Neuron (in vitro differentiated cells): ENCODE measurements at regions not wholly inside any gene's neighbourhood (a gene's known extent, or its start where the extent isn't known, plus 50 kb on each side); places are given as distances from the start of the nearest gene placed in this dataset.

Experiments used
- H2AFZ ChIP-seq: one replicate; pipeline ENCODE4 v1.6.1; 2013; ENCODE audit warnings: low read depth, mild to moderate bottlenecking, inconsistent platforms, low read length, moderate library complexity
- H3K27me3 ChIP-seq: one replicate; pipeline ENCODE4 v1.6.1; 2013; ENCODE audit warnings: low read length; ENCODE audit not compliant: insufficient read depth
- H3K36me3 ChIP-seq: one replicate; pipeline ENCODE4 v1.6.1; 2013; ENCODE audit warnings: low read length; ENCODE audit not compliant: insufficient read depth
- H3K4me1 ChIP-seq: one replicate; pipeline ENCODE4 v1.6.1; 2013; ENCODE audit warnings: low read length; ENCODE audit not compliant: insufficient read depth
- H3K4me3 ChIP-seq: 2 replicates; pipeline ENCODE4 v1.5.1; 2013; ENCODE audit warnings: mild to moderate bottlenecking, low read length, moderate library complexity
- H3K9me3 ChIP-seq: one replicate; pipeline ENCODE4 v1.6.1; 2013; ENCODE audit warnings: low read length

DNA sequence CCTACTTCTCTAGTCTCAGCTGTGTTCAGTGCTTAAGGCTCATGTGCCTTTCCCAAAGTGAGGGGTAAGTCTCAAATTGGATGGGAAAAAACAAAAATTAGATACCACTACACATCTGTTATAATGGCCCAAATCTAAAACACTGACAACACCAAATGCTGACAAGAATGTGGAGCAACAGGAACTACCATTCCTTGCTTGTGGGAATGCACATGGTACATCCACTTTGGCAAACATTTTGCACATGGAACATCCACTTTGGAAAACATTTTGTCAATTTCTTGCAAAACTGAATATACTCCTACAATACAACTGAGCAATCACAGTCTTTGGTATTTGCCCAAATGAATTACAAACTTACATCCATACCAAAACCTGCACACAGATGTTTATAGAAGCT lies 109.3 kb downstream of the TENT5A start:
- no peaks in the 10 kb centered on the region for H3K36me3 ChIP-seq
- peaks cover 14% of the 10 kb centered on the region for H3K4me1 ChIP-seq
- H3K4me3 ChIP-seq: no peak overlapping the region
- no peak overlapping the region for H2AFZ ChIP-seq
- no peaks in the 10 kb centered on the region for H3K27me3 ChIP-seq
- no peaks in the 10 kb centered on the region for H3K9me3 ChIP-seq

GRCh38 chr6:81640891-81641290 lies 111.6 kb downstream of the TENT5A start:
- no peaks in the 10 kb centered on the region for H3K27me3 ChIP-seq
- no peak overlapping the region for H3K4me3 ChIP-seq
- H2AFZ ChIP-seq: no peak overlapping the region
- H3K4me1 ChIP-seq: peaks cover 35% of the 10 kb centered on the region
- no peaks in the 10 kb centered on the region for H3K36me3 ChIP-seq
- no peaks in the 10 kb centered on the region for H3K9me3 ChIP-seq

DNA sequence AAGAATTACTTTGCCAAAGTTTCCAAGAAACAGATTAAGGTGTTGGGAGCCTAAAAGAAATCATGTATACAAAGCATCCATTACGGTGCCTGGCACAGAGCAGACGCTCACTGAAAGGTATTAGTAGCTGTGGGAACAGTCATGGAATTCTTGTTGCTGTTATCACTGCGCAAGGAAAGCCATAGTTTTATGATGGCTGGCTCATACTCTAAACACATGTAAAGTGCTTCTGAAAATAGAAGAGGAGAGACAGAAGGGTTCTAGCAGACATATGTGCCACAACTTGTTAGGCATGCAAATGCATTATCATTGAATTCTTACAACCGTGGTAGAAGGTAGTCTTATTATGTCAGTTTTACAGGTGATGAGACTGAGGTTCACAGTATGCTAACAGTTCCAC lies 112.4 kb downstream of the TENT5A start:
- no peak overlapping the region for H2AFZ ChIP-seq
- H3K27me3 ChIP-seq: no peaks in the 10 kb centered on the region
- no peaks in the 10 kb centered on the region for H3K36me3 ChIP-seq
- H3K9me3 ChIP-seq: no peaks in the 10 kb centered on the region
- H3K4me1 ChIP-seq: peaks cover 43% of the 10 kb centered on the region
- H3K4me3 ChIP-seq: no peak overlapping the region

- no peaks in the 10 kb centered on the region for H3K27me3 ChIP-seq
- no peaks in the 10 kb centered on the region for H3K9me3 ChIP-seq
- H3K4me3 ChIP-seq: no peak overlapping the region
- H3K36me3 ChIP-seq: no peaks in the 10 kb centered on the region
- H3K4me1 ChIP-seq: peaks cover 45% of the 10 kb centered on the region
- no peak overlapping the region for H2AFZ ChIP-seq
These were observed 114.1 kb downstream of the TENT5A start for GRCh38 chr6:81638366-81638765.

- Histone ChIP-seq H3K4me3 (no peak overlapping the region), H3K4me1 (peaks cover 38% of the 10 kb centered on the region), H3K27me3 (no peaks in the 10 kb centered on the region), H3K9me3 (no peaks in the 10 kb centered on the region), H2AFZ (no peak overlapping the region), H3K36me3 (no peaks in the 10 kb centered on the region)
These were observed 115.4 kb downstream of the TENT5A start for GRCh38 chr6:81636930-81637568.

GRCh38 chr6:81634155-81634880 lies 118.2 kb downstream of the TENT5A start:
- H3K4me1 ChIP-seq: peaks cover 37% of the 10 kb centered on the region
- no peak overlapping the region for H3K4me3 ChIP-seq
- H3K36me3 ChIP-seq: no peaks in the 10 kb centered on the region
- peaks cover 2% of the 10 kb centered on the region for H3K9me3 ChIP-seq
- H3K27me3 ChIP-seq: no peaks in the 10 kb centered on the region
- H2AFZ ChIP-seq: no peak overlapping the region

DNA sequence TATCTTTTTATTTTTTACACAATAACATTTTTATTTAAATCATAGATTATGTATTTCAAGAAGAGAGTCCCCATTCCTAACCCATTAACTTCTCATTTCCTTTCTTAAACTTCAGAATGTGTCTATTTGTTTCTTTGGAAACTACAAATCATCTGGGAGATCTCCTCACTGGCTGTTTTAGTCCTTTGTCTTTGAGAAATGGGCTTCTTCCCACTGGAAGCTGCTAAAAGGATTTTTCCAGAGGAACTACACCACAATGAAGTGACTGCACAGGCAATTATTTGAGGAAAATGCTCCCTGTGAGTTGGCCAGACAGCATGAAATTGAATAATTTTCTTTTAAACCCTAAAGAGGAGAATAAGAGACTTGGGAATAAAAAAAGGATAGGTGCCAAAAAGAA lies 119.1 kb downstream of the TENT5A start:
- no peak overlapping the region for H2AFZ ChIP-seq
- H3K36me3 ChIP-seq: no peaks in the 10 kb centered on the region
- H3K9me3 ChIP-seq: peaks cover 2% of the 10 kb centered on the region
- peaks cover 33% of the 10 kb centered on the region for H3K4me1 ChIP-seq
- no peak overlapping the region for H3K4me3 ChIP-seq
- no peaks in the 10 kb centered on the region for H3K27me3 ChIP-seq

DNA sequence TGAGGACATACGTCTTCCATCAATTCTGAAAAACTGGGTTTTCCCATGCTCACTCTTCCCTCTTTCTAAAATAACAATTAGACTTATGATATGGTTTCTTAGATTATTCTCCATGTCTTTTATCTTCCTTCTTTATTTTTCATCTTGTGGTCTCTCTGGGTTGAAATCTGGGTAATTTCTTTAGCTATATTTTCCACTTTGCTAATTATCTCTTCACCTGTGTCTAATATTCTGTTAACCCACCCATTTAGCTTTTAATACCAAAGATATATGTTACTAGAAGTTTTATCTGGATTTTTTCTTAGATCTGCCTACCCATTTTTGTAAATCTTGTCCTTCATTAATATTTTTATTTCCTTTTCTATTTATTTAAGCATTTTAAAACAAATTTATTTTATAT lies 121.8 kb downstream of the TENT5A start:
- Histone ChIP-seq H3K27me3 (no peaks in the 10 kb centered on the region), H3K4me3 (no peak overlapping the region), H3K4me1 (peaks cover 8% of the 10 kb centered on the region), H3K9me3 (peaks cover 2% of the 10 kb centered on the region), H3K36me3 (no peaks in the 10 kb centered on the region), H2AFZ (no peak overlapping the region)

DNA sequence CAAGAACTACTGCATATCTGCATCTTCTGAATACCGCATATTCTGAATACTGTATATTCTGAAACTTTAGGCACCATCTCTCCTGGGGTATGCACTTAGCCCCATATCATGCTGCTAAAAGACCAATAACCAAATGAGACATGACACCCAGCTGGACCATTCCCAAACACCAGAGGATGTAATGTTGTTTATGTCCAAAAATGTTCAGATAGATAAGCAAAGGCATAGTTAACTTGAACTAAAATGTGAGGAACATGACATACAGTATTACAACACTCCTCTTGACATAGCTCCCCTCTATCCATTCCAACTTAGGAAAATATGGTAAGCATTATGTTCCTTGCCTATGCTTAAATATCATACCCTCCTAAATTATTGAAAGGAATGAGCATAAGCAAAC lies 127.3 kb downstream of the TENT5A start:
- H3K9me3 ChIP-seq: no peaks in the 10 kb centered on the region
- H3K4me3 ChIP-seq: no peak overlapping the region
- no peaks in the 10 kb centered on the region for H3K27me3 ChIP-seq

DNA sequence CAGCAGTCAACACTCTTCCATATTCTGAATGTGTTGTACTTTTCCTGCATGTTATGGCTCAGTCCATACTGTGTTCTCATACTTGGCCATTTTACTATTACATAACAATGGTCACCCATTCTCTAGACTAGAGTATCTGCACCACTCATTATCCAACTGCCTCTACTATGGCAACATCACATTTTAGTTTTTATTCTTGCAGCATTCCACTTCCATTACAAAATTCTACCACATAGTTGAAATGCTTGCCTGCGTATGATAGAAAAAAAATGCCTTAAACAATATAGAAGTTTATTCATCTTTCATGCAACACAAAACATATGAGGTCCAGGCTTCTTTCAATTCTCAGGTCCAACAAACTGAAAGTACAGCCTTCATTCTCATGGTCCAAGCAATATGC lies 128.0 kb downstream of the TENT5A start:
- H3K4me1 ChIP-seq: no peaks in the 10 kb centered on the region
- no peak overlapping the region for H2AFZ ChIP-seq
- no peaks in the 10 kb centered on the region for H3K27me3 ChIP-seq
- no peak overlapping the region for H3K4me3 ChIP-seq
- H3K9me3 ChIP-seq: no peaks in the 10 kb centered on the region
- H3K36me3 ChIP-seq: no peaks in the 10 kb centered on the region

More for the DNA sequence above, 127.3 kb downstream of the TENT5A start:
- H2AFZ ChIP-seq: no peak overlapping the region
- no peaks in the 10 kb centered on the region for H3K4me1 ChIP-seq
- H3K36me3 ChIP-seq: no peaks in the 10 kb centered on the region

DNA sequence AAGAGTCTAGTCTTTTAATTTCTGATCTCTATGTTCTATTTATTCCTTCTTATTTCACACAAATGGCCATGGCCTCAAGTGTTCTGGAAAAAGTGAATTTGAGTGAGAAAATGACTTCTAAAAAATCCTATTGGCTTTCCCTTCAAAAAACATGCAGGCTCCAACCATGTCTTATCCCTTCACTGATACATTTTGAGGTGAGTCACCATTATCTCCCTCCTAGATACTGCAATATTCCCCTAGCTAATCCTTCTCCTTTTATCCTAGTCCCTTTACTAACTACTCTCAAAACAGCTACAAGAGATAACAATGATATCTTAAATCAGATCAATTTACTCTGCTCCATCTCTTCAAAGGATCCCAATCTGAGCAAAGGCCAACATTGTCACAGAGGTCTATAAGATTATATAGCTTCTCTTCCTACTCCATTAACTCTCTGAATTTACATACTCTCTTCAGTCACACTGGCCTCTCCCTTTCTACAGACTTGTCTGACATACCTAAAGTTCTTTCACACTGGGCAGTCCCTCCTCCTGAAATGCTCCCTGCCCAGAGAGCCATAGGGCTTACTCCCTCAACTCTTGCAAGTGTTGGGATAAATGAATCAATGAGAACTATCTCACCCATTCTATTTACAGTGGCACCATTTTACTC lies 129.2 kb downstream of the TENT5A start:
- Histone ChIP-seq H3K9me3 (no peaks in the 10 kb centered on the region), H3K4me3 (no peak overlapping the region), H3K36me3 (no peaks in the 10 kb centered on the region), H3K4me1 (no peaks in the 10 kb centered on the region), H3K27me3 (no peaks in the 10 kb centered on the region), H2AFZ (no peak overlapping the region)

DNA sequence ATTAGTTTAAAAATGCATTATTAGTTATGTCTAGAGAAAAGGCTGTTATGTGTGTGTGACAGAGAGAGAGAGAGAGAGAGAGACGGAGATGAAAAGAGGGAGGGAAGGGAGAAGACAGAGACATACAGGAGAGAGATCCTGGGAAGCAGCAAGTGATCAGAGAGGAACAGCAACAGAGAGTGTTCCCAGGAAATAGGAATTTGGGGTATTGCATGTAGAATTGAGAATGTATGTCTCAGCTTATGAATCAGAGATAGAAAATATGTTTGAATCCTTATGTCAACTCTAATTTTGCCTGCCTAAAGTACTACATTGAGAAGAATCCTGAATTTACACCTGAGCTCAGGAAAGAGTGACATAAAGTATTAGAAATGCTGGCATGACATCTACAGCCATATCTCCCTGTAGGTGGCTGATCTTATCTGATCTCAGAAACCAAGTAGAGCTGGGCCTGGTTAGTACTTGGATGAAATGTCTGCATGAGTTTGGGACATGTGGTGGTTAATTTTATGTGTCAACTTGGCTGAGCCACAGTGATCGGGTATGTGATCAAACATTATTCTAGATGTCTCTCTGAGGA lies 130.6 kb downstream of the TENT5A start:
- Histone ChIP-seq H3K9me3 (no peaks in the 10 kb centered on the region), H3K36me3 (no peaks in the 10 kb centered on the region), H3K4me3 (no peak overlapping the region), H3K4me1 (no peaks in the 10 kb centered on the region), H2AFZ (no peak overlapping the region), H3K27me3 (no peaks in the 10 kb centered on the region)

GRCh38 chr6:81614292-81614691 lies 138.2 kb downstream of the TENT5A start:
- no peaks in the 10 kb centered on the region for H3K36me3 ChIP-seq
- no peak overlapping the region for H2AFZ ChIP-seq
- no peak overlapping the region for H3K4me3 ChIP-seq
- H3K9me3 ChIP-seq: no peaks in the 10 kb centered on the region
- no peaks in the 10 kb centered on the region for H3K27me3 ChIP-seq
- no peaks in the 10 kb centered on the region for H3K4me1 ChIP-seq
